ENCODE measurements at regions not wholly inside any gene's neighbourhood (a gene's known extent, or its start where the extent isn't known, plus 50 kb on each side); places are given as distances from the start of the nearest gene placed in this dataset.
A peak's percentile ranks its signal among the peaks of the same experiment; 100 is the strongest.

DNA sequence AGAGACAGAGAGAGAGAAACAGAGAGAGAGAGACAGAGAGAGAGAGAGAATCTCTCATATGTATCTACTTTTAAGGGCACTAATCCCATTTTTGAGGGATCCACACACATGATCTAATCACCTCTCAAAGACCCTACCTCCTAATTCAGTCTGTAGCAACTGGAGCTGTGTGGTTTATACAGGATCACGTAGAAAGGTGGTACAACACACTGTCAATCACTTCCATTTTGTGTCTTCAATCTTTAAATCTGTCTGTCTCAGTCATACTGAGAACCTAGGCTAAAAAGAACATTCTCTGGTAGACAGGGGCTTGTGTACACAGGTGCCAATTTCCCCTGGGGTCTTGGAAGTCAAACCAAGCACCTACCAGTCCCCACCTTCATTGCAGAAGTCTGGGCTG lies 229.9 kb downstream of the TGFB2 start:
- H3K4me3 ChIP-seq (ENCODE audit: low read length), result no peak overlapping the region
- CTCF ChIA-PET, result no interaction called here
- no TSS peak for BruUV-seq (replicated peaks)
- ATAC-seq (no peak), DNase-seq (no peak)
- H3K27ac ChIP-seq (ENCODE audit: low read length), result no peak overlapping the region
- no peaks in the 10 kb centered on the region for H3K9me3 ChIP-seq (ENCODE audit: low read length)
- POLR2A ChIA-PET (ENCODE audit: unreplicated experiment), result no interaction called here
- intact Hi-C loops (cut with micrococcal nuclease), result no loop called here
- no peaks in the 10 kb centered on the region for H3K36me3 ChIP-seq (ENCODE audit: low read depth, low read length)
- 0 out of 2 replicates have a peak overlapping the region, but pooled peaks have one; percentile 2 for H2AFZ ChIP-seq (ENCODE audit: low read length)
- H3K9ac ChIP-seq (ENCODE audit: low read length), result no peak overlapping the region
- H3K4me1 ChIP-seq (ENCODE audit: insufficient read depth, low read length), result no peaks in the 10 kb centered on the region
- TF ChIP-seq, protein P1, sequence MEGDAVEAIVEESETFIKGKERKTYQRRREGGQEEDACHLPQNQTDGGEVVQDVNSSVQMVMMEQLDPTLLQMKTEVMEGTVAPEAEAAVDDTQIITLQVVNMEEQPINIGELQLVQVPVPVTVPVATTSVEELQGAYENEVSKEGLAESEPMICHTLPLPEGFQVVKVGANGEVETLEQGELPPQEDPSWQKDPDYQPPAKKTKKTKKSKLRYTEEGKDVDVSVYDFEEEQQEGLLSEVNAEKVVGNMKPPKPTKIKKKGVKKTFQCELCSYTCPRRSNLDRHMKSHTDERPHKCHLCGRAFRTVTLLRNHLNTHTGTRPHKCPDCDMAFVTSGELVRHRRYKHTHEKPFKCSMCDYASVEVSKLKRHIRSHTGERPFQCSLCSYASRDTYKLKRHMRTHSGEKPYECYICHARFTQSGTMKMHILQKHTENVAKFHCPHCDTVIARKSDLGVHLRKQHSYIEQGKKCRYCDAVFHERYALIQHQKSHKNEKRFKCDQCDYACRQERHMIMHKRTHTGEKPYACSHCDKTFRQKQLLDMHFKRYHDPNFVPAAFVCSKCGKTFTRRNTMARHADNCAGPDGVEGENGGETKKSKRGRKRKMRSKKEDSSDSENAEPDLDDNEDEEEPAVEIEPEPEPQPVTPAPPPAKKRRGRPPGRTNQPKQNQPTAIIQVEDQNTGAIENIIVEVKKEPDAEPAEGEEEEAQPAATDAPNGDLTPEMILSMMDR (conservative IDR thresholded peaks at IDR 0.05; ENCODE audit: low read depth, low read length), result no peak
- TF ChIP-seq EZH2phosphoT487 (IDR thresholded peaks at IDR 0.05; ENCODE audit: borderline replicate concordance, low read length) (no peak), EZH2 (IDR thresholded peaks at IDR 0.05; ENCODE audit: low read length, unreplicated experiment) (no peak)
- no peaks in the 10 kb centered on the region for H3F3A ChIP-seq (ENCODE audit: low read length, unreplicated experiment)
- H4K20me1 ChIP-seq (ENCODE audit: low read length), result no peaks in the 10 kb centered on the region
- H3K9me2 ChIP-seq (replicated peaks; ENCODE audit: low read length), result no peaks in the 10 kb centered on the region
- no peaks in the 10 kb centered on the region for H3K27me3 ChIP-seq (ENCODE audit: low read length)
- H3K79me2 ChIP-seq (ENCODE audit: low read length), result no peaks in the 10 kb centered on the region
- H3K4me2 ChIP-seq (ENCODE audit: low read length), result no peak overlapping the region

DNA sequence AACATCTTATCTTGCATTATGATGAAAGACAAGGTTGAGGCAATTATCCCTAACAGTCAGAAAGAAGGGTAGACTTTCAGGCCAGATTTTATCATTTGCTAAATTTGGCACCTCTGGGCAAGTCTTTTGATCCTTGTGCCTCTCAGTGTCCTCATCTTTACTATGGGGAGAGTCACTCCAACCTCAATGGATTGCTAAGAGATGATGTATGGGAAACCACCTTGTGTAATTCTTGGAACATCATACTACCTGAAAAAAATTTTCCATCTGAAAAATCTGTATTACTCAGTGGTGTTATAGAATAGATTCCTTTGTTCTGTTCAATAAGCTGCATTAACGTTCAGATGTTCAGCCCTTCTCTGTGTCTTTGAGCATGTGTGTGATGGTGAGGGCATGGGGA lies 230.7 kb downstream of the TGFB2 start:
- Histone ChIP-seq H3K4me3 (ENCODE audit: low read length) (no peak overlapping the region), H2AFZ (ENCODE audit: low read length) (no peak overlapping the region), H3K9me3 (ENCODE audit: low read length) (no peaks in the 10 kb centered on the region), H3F3A (ENCODE audit: low read length, unreplicated experiment) (no peaks in the 10 kb centered on the region), H4K20me1 (ENCODE audit: low read length) (no peaks in the 10 kb centered on the region), H3K9ac (ENCODE audit: low read length) (no peak overlapping the region), H3K36me3 (ENCODE audit: low read depth, low read length) (no peaks in the 10 kb centered on the region), H3K4me2 (ENCODE audit: low read length) (no peak overlapping the region), H3K9me2 (replicated peaks; ENCODE audit: low read length) (no peaks in the 10 kb centered on the region), H3K27ac (ENCODE audit: low read length) (no peak overlapping the region), H3K27me3 (ENCODE audit: low read length) (no peaks in the 10 kb centered on the region), H3K4me1 (ENCODE audit: insufficient read depth, low read length) (no peaks in the 10 kb centered on the region), H3K79me2 (ENCODE audit: low read length) (no peaks in the 10 kb centered on the region)
- peak; percentile 38 for DNase-seq
- no peak for TF ChIP-seq EZH2phosphoT487 (IDR thresholded peaks at IDR 0.05; ENCODE audit: borderline replicate concordance, low read length)
- TF ChIP-seq, protein P1 (conservative IDR thresholded peaks at IDR 0.05; ENCODE audit: low read depth, low read length), result no peak
- TF ChIP-seq EZH2 (IDR thresholded peaks at IDR 0.05; ENCODE audit: low read length, unreplicated experiment), result no peak
- intact Hi-C loops (cut with micrococcal nuclease), result no loop called here
- POLR2A ChIA-PET (ENCODE audit: unreplicated experiment), result no interaction called here
- no peak for ATAC-seq
- no TSS peak for BruUV-seq (replicated peaks)
- CTCF ChIA-PET, result no interaction called here

DNA sequence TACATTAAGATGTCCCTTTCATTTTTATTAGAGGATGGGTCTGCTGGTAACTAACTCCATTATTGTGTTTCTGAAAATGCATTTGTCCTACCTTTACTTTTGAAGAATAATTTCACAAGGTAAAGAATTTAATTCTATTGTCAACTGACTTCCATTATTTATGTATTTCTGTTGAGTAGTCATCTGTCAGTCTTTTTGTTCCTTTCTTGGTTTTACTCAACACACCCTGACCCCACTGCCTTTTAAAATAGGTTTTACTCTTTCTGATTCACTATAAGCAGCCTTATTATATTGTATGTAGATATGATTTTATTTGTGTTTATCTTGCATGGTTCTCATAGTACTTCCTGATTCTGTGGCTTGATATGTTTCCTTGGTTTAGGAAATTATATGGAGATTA lies 237.5 kb downstream of the TGFB2 start:
- ATAC-seq, result no peak
- peaks cover 15% of the 10 kb centered on the region for H3K9me3 ChIP-seq (ENCODE audit: low read length)
- BruUV-seq (replicated peaks), result no TSS peak
- H4K20me1 ChIP-seq (ENCODE audit: low read length), result no peaks in the 10 kb centered on the region
- H3K4me3 ChIP-seq (ENCODE audit: low read length), result no peak overlapping the region; the same call in 1 of the 2 replicates
- no peak overlapping the region for H3K4me2 ChIP-seq (ENCODE audit: low read length)
- ChIA-PET CTCF (no interaction called here), POLR2A (ENCODE audit: unreplicated experiment) (no interaction called here)
- no peak overlapping the region for H3K27ac ChIP-seq (ENCODE audit: low read length)
- no peak overlapping the region for H2AFZ ChIP-seq (ENCODE audit: low read length)
- H3K36me3 ChIP-seq (ENCODE audit: low read depth, low read length), result peaks cover 9% of the 10 kb centered on the region
- no peaks in the 10 kb centered on the region for H3K27me3 ChIP-seq (ENCODE audit: low read length)
- no peak for DNase-seq
- peaks cover 21% of the 10 kb centered on the region for H3F3A ChIP-seq (ENCODE audit: low read length, unreplicated experiment)
- no peaks in the 10 kb centered on the region for H3K79me2 ChIP-seq (ENCODE audit: low read length)
- no peaks in the 10 kb centered on the region for H3K9me2 ChIP-seq (replicated peaks; ENCODE audit: low read length)
- TF ChIP-seq, protein P1 (conservative IDR thresholded peaks at IDR 0.05; ENCODE audit: low read depth, low read length), result no peak
- TF ChIP-seq EZH2phosphoT487 (IDR thresholded peaks at IDR 0.05; ENCODE audit: borderline replicate concordance, low read length), result no peak
- no peak for TF ChIP-seq EZH2 (IDR thresholded peaks at IDR 0.05; ENCODE audit: low read length, unreplicated experiment)
- H3K4me1 ChIP-seq (ENCODE audit: insufficient read depth, low read length), result peaks cover 34% of the 10 kb centered on the region
- intact Hi-C loops (cut with micrococcal nuclease), result no loop called here
- H3K9ac ChIP-seq (ENCODE audit: low read length), result no peak overlapping the region
